HepG2 (cell line): ENCODE measurements at regions not wholly inside any gene's neighbourhood (a gene's known extent, or its start where the extent isn't known, plus 50 kb on each side); places are given as distances from the start of the nearest gene placed in this dataset.

Experiments
- ATAC-seq: fragments of 200-7000 bp; cut with Tn5 transposase; 3 replicates; pipeline ENCODE4 v1.9.1; 2020; ENCODE audit warnings: mild to moderate bottlenecking, moderate library complexity
- BruUV-seq: library from RNA; stranded (reverse); fragments of 400-500 nt; replicated peaks from 2 replicates; lab custom pipeline; 2021; lab: Mats Ljungman, UMichigan
- CTCF ChIA-PET: fragments of 300-600 bp; formaldehyde crosslinking; extraction: SDS; loops from one replicate; lab custom pipeline; 2021; ENCODE audit warnings: low total read pairs, inconsistent platforms, low intra/inter-chr PET ratio; lab: Yijun Ruan, JAX
- POLR2A ChIA-PET: fragments of 350-600 bp; sonication (Branson Sonifier 250); formaldehyde crosslinking; loops from one replicate; lab custom pipeline; 2020; ENCODE audit warnings: antibody characterized with exemption, inconsistent platforms; lab: Yijun Ruan, JAX
- DNase-seq: peaks from one replicate; pipeline ENCODE4 v3.0.0-alpha.2; 2015; ENCODE audit warnings: low spot score
- FAIRE-seq: peaks from 3 replicates; lab custom pipeline; 2011; peaks lifted over from hg19 to GRCh38; lab: Jason Lieb, UNC
- H2AFZ ChIP-seq: one replicate; pipeline ENCODE4 v1.6.1; 2011; ENCODE audit warnings: low read length, inconsistent platforms
- H3K27ac ChIP-seq: fragments of 300-600 bp; 3 replicates; pipeline ENCODE4 v1.8.0; 2011; ENCODE audit warnings: mixed run types, mild to moderate bottlenecking, mixed read lengths, low read length, inconsistent platforms; ENCODE audit not compliant: insufficient read depth; ENCODE audit errors: extremely low read length
- H3K27me3 ChIP-seq, 2 experiments: fragments of 200-600 bp in 1 of 2; 2 replicates in 1 of 2; 3 replicates in 1 of 2; pipeline versions ENCODE4 v1.6.0 to v1.8.0; 2011; ENCODE audit warnings: low read length in 2 of 2, mild to moderate bottlenecking in 2 of 2, moderate library complexity in 2 of 2, inconsistent platforms in 1 of 2; ENCODE audit not compliant: insufficient read depth in 2 of 2, control insufficient read depth in 1 of 2
- H3K36me3 ChIP-seq, 2 experiments: fragments of 200-600 bp in 1 of 2; replicated peaks in 1 of 2; 2 replicates in 1 of 2; 3 replicates in 1 of 2; pipeline versions ENCODE4 v1.5.1 to v1.8.0; 2011; ENCODE audit warnings: low read length in 2 of 2, inconsistent platforms in 1 of 2; ENCODE audit not compliant: insufficient read depth in 2 of 2, control insufficient read depth in 1 of 2
- H3K4me1 ChIP-seq: 2 replicates; pipeline ENCODE4 v1.5.1; 2012; ENCODE audit warnings: low read length, inconsistent platforms; ENCODE audit not compliant: insufficient read depth
- H3K4me2 ChIP-seq: 2 replicates; pipeline ENCODE4 v1.6.0; 2011; ENCODE audit warnings: low read depth, low read length, inconsistent platforms
- H3K4me3 ChIP-seq, 3 experiments: fragments of 200-600 bp in 1 of 3; sonication (generic), shearing (Covaris generic) in 1 of 3; replicated peaks in 1 of 3; 2 replicates each; pipeline ENCODE4 v1.5.1; 2011 to 2016; ENCODE audit warnings: low read length in 3 of 3, inconsistent platforms in 2 of 3, low read depth in 2 of 3, mild to moderate bottlenecking in 2 of 3, control low read depth in 1 of 3, mixed read lengths in 1 of 3; ENCODE audit not compliant: insufficient read depth in 1 of 3
- H3K79me2 ChIP-seq: one replicate; pipeline ENCODE4 v1.6.1; 2011; ENCODE audit warnings: low read length, inconsistent platforms; ENCODE audit not compliant: insufficient read depth
- H3K9ac ChIP-seq: 2 replicates; pipeline ENCODE4 v1.6.0; 2011; ENCODE audit warnings: mild to moderate bottlenecking, low read depth, low read length, inconsistent platforms; ENCODE audit not compliant: insufficient read depth
- H3K9me3 ChIP-seq: 2 replicates; pipeline ENCODE4 v1.5.1; 2012; ENCODE audit warnings: mild to moderate bottlenecking, low read length
- H4K20me1 ChIP-seq: 2 replicates; pipeline ENCODE4 v1.6.0; 2011; ENCODE audit warnings: inconsistent platforms, mild to moderate bottlenecking, low read length, moderate library complexity; ENCODE audit not compliant: insufficient read depth
- DR1 ChIP-seq: sonication (generic); formaldehyde crosslinking; IDR thresholded peaks from 2 replicates; pipeline ENCODE4 v1.8.0; 2021; ENCODE audit warnings: mild to moderate bottlenecking, missing genetic modification reagents, inconsistent platforms
- NCOR1 ChIP-seq: fragments of 200-600 bp; sonication (generic); IDR thresholded peaks from 2 replicates; pipeline ENCODE4 v1.7.0; 2017; ENCODE audit warnings: antibody characterized with exemption, low read length, borderline replicate concordance
- NFIB ChIP-seq: sonication (generic); formaldehyde crosslinking; IDR thresholded peaks from 2 replicates; pipeline ENCODE4 v1.9.0; 2021; ENCODE audit warnings: missing genetic modification reagents, mild to moderate bottlenecking, borderline replicate concordance
- PLRG1 ChIP-seq: fragments of 450-650 bp; conservative IDR thresholded peaks from 2 replicates; pipeline ENCODE4 v1.6.1; 2016
- ZBTB7B ChIP-seq: sonication (generic); formaldehyde crosslinking; IDR thresholded peaks from 2 replicates; pipeline ENCODE4 v1.4.0; 2020; ENCODE audit warnings: missing genetic modification reagents
- ZNF326 ChIP-seq: sonication (generic); formaldehyde crosslinking; IDR thresholded peaks from 2 replicates; pipeline ENCODE4 v1.4.0; 2020; ENCODE audit warnings: missing genetic modification reagents, borderline replicate concordance
- ZNF446 ChIP-seq: sonication (generic); formaldehyde crosslinking; IDR thresholded peaks from 2 replicates; pipeline ENCODE4 v1.5.0; 2020; ENCODE audit warnings: mild to moderate bottlenecking, missing genetic modification reagents
- ZNF468 ChIP-seq: sonication (generic); formaldehyde crosslinking; IDR thresholded peaks from 2 replicates; pipeline ENCODE4 v1.8.0; 2022; ENCODE audit warnings: mild to moderate bottlenecking, moderate library complexity, missing genetic modification reagents
- ZNF605 ChIP-seq: sonication (generic); formaldehyde crosslinking; IDR thresholded peaks from 2 replicates; pipeline ENCODE4 v1.8.0; 2022; ENCODE audit warnings: mild to moderate bottlenecking, missing genetic modification reagents
- ZSCAN12 ChIP-seq: sonication (generic); formaldehyde crosslinking; IDR thresholded peaks from 2 replicates; pipeline ENCODE4 v1.9.0; 2021; ENCODE audit warnings: mild to moderate bottlenecking, missing genetic modification reagents
- WGBS: methylation state at CpG from one replicate; pipeline ENCODE4 v1.1.6; 2017; ENCODE audit warnings: low lambda C conversion rate; 5-methylcytosine and 5-hydroxymethylcytosine counted together
- in situ Hi-C: cut with HindIII; loops from 2 replicates; pipeline ENCODE4 v1.10.0; 2017; ENCODE audit warnings: low pct_unique_long_range_greater_than_20kb; ENCODE audit not compliant: extremely low pct_ligation_motif_present
- intact Hi-C: fragments of 100-400 bp; cut with micrococcal nuclease; formaldehyde crosslinking; loops from one replicate; pipeline ENCODE4 v1.10.0; 2022; ENCODE audit not compliant: unreplicated experiment
- TF ChIP-seq, protein P1 (sequence below): sonication (generic); formaldehyde crosslinking; IDR thresholded peaks from 2 replicates; pipeline ENCODE4 v1.9.0; 2021; ENCODE audit warnings: missing genetic modification reagents, borderline replicate concordance
- TF ChIP-seq, protein P2 (sequence below): sonication (generic); formaldehyde crosslinking; IDR thresholded peaks from 2 replicates; pipeline ENCODE4 v1.5.0; 2020; ENCODE audit warnings: mild to moderate bottlenecking, missing genetic modification reagents, borderline replicate concordance

DNA sequence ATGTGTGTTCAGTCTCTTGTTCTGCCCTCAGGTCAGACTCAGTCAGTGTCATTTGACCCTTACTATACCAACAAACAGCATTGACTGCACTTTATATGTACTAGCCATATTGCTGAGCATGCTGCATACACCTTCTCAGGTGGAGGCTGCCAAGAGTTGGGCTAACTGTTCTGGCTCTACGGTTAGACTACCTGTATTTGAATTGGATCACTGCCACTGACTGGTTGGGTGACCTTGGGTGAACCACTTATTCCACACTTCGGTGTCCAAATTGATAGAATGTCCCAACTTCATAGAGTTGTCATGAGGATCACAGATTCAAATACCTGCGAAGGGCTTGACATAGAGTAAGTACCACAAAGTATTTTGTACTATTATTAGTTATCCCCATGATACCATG is 91.2 kb upstream of the GPR50 start (continued):
- TF ChIP-seq DR1 (CRISPR knock-in tag) (no peak), ZNF446 (no peak), PLRG1 (no peak), ZNF468 (CRISPR knock-in tag) (no peak), ZNF605 (CRISPR knock-in tag) (no peak), ZSCAN12 (CRISPR knock-in tag) (no peak)

DNA sequence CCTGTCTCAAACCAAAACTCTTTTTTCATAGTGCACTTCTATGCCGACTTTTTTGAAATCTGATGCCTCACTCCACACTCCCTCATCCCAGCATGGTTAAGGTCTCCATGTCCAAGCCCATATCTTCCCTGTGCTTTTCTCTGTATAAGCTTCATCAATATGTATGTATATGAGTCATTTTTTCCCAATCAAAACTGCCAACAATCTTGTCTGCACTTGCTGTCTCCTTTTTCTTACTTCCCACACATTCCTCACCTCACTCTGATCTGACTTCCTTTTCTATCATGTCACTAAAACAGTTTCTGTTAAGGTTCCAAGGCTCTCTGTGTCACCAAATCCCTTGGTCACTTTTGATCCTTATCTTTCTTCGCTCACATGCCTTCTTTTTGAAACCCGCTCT is 88.2 kb upstream of the GPR50 start:
- Histone ChIP-seq H2AFZ (no peak overlapping the region), H3K79me2 (no peaks in the 10 kb centered on the region), H3K9ac (no peak overlapping the region), H3K27me3 (0 out of 5 replicates have a peak, but pooled peaks cover 0 to 3% of the 10 kb centered on the region in 2 experiments), H3K36me3 (no peaks in the 10 kb centered on the region), H3K4me2 (no peak overlapping the region), H3K4me1 (no peaks in the 10 kb centered on the region), H3K9me3 (no peaks in the 10 kb centered on the region), H4K20me1 (no peaks in the 10 kb centered on the region), H3K27ac (no peak overlapping the region), H3K4me3 (no peak overlapping the region)
- TF ChIP-seq ZNF326 (CRISPR knock-in tag) (no peak), ZBTB7B (CRISPR knock-in tag) (no peak), NFIB (CRISPR knock-in tag) (no peak), NCOR1 (no peak)
- TF ChIP-seq, protein P1, sequence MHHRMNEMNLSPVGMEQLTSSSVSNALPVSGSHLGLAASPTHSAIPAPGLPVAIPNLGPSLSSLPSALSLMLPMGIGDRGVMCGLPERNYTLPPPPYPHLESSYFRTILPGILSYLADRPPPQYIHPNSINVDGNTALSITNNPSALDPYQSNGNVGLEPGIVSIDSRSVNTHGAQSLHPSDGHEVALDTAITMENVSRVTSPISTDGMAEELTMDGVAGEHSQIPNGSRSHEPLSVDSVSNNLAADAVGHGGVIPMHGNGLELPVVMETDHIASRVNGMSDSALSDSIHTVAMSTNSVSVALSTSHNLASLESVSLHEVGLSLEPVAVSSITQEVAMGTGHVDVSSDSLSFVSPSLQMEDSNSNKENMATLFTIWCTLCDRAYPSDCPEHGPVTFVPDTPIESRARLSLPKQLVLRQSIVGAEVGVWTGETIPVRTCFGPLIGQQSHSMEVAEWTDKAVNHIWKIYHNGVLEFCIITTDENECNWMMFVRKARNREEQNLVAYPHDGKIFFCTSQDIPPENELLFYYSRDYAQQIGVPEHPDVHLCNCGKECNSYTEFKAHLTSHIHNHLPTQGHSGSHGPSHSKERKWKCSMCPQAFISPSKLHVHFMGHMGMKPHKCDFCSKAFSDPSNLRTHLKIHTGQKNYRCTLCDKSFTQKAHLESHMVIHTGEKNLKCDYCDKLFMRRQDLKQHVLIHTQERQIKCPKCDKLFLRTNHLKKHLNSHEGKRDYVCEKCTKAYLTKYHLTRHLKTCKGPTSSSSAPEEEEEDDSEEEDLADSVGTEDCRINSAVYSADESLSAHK (CRISPR knock-in tag): no peak
- TF ChIP-seq, protein P2, sequence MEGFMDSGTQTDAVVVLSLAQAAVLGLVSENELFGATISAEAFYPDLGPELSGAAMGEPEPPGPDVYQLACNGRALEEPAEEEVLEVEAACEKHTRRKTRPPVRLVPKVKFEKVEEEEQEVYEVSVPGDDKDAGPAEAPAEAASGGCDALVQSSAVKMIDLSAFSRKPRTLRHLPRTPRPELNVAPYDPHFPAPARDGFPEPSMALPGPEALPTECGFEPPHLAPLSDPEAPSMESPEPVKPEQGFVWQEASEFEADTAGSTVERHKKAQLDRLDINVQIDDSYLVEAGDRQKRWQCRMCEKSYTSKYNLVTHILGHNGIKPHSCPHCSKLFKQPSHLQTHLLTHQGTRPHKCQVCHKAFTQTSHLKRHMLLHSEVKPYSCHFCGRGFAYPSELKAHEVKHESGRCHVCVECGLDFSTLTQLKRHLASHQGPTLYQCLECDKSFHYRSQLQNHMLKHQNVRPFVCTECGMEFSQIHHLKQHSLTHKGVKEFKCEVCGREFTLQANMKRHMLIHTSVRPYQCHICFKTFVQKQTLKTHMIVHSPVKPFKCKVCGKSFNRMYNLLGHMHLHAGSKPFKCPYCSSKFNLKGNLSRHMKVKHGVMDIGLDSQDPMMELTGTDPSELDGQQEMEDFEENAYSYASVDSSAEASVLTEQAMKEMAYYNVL (CRISPR knock-in tag): no peak
- no peak for ATAC-seq
- WGBS: 8% methylated on average over 3 of the region's 3 CpGs
- BruUV-seq: no TSS peak
- in situ Hi-C loops (no loop called here), intact Hi-C loops (no loop called here)
- CTCF ChIA-PET: no interaction called here
- POLR2A ChIA-PET: no interaction called here
- no peak for DNase-seq
- FAIRE-seq: no peak
